WERI-Rb-1 (cell line): ENCODE measurements at regions not wholly inside any gene's neighbourhood (a gene's known extent, or its start where the extent isn't known, plus 50 kb on each side); places are given as distances from the start of the nearest gene placed in this dataset.

Experiments
- DNase-seq: peaks from one replicate; pipeline ENCODE4 v3.0.0-alpha.2; 2020
- H3K27ac ChIP-seq: fragments of 250-450 bp; sonication (Bioruptor Pico); 2 replicates; pipeline ENCODE4 v1.5.1; 2020; ENCODE audit warnings: mild to moderate bottlenecking, moderate library complexity
- H3K27me3 ChIP-seq: fragments of 250-450 bp; sonication (Bioruptor Pico); 2 replicates; pipeline ENCODE4 v1.5.1; 2021; ENCODE audit warnings: mild to moderate bottlenecking, low read depth, moderate library complexity; ENCODE audit not compliant: insufficient read depth, severe bottlenecking
- H3K36me3 ChIP-seq: fragments of 250-450 bp; sonication (Bioruptor Pico); 2 replicates; pipeline ENCODE4 v1.5.1; 2020; ENCODE audit warnings: mild to moderate bottlenecking, moderate library complexity
- H3K4me3 ChIP-seq: 2 replicates; pipeline ENCODE4 v1.5.1; 2011; ENCODE audit warnings: low read depth, mild to moderate bottlenecking, control low read depth, low read length
- H3K9me3 ChIP-seq: fragments of 250-450 bp; sonication (Bioruptor Pico); 2 replicates; pipeline ENCODE4 v1.5.1; 2021; ENCODE audit warnings: mild to moderate bottlenecking, moderate library complexity; ENCODE audit not compliant: severe bottlenecking
- CTCF ChIP-seq: IDR thresholded peaks from 2 replicates; pipeline ENCODE4 v1.5.1; 2011; ENCODE audit warnings: low read depth, mild to moderate bottlenecking, control low read depth, inconsistent platforms, low read length

- DNase-seq = no peak
- Histone ChIP-seq H3K27me3 (no peaks in the 10 kb centered on the region), H3K36me3 (no peaks in the 10 kb centered on the region), H3K9me3 (no peaks in the 10 kb centered on the region), H3K4me3 (no peak overlapping the region), H3K27ac (no peak overlapping the region)
- TF ChIP-seq CTCF = no peak
Measured at GRCh38 chr5:136466041-136466415, 100.7 kb upstream of the TRPC7 start.

- H3K36me3 ChIP-seq = no peaks in the 10 kb centered on the region
- TF ChIP-seq CTCF = no peak
- no peak overlapping the region for H3K27ac ChIP-seq
- no peak overlapping the region for H3K4me3 ChIP-seq
- H3K9me3 ChIP-seq = no peaks in the 10 kb centered on the region
- DNase-seq = no peak
- H3K27me3 ChIP-seq = no peaks in the 10 kb centered on the region
Measured at GRCh38 chr5:136458481-136458880, 93.1 kb upstream of the TRPC7 start.

- no peak for TF ChIP-seq CTCF
- no peak overlapping the region for H3K4me3 ChIP-seq
- no peak for DNase-seq
- H3K27me3 ChIP-seq = no peaks in the 10 kb centered on the region
- no peaks in the 10 kb centered on the region for H3K36me3 ChIP-seq
- H3K9me3 ChIP-seq = no peaks in the 10 kb centered on the region
- no peak overlapping the region for H3K27ac ChIP-seq
Measured at GRCh38 chr5:136457390-136458013, 92.2 kb upstream of the TRPC7 start.

GRCh38 chr5:136455409-136455808, 90.1 kb upstream of the TRPC7 start:
- Histone ChIP-seq H3K36me3 (no peaks in the 10 kb centered on the region), H3K27ac (no peak overlapping the region), H3K9me3 (no peaks in the 10 kb centered on the region), H3K4me3 (no peak overlapping the region), H3K27me3 (no peaks in the 10 kb centered on the region)
- no peak for DNase-seq
- TF ChIP-seq CTCF = no peak

GRCh38 chr5:136453986-136454758, 88.8 kb upstream of the TRPC7 start:
- H3K4me3 ChIP-seq = no peak overlapping the region
- no peak overlapping the region for H3K27ac ChIP-seq
- H3K27me3 ChIP-seq = no peaks in the 10 kb centered on the region
- DNase-seq = no peak
- no peaks in the 10 kb centered on the region for H3K9me3 ChIP-seq
- TF ChIP-seq CTCF = no peak
- H3K36me3 ChIP-seq = no peaks in the 10 kb centered on the region
